GM23338 (cell line): ENCODE measurements at regions not wholly inside any gene's neighbourhood (a gene's known extent, or its start where the extent isn't known, plus 50 kb on each side); places are given as distances from the start of the nearest gene placed in this dataset.

Experiments
- ATAC-seq: fragments of 200-7000 bp; cut with Tn5 transposase; 3 replicates; pipeline ENCODE4 v1.9.1; 2020
- DNase-seq: peaks from one replicate; pipeline ENCODE4 v3.0.0-alpha.2; 2015; ENCODE audit warnings: low spot score
- H2AFZ ChIP-seq: fragments of 200-600 bp; sonication (generic); 2 replicates; pipeline ENCODE4 v1.8.0; 2016; ENCODE audit warnings: antibody characterized with exemption, mild to moderate bottlenecking, moderate library complexity
- H3F3A ChIP-seq: fragments of 200-600 bp; sonication (generic); replicated peaks from 2 replicates; pipeline ENCODE4 v1.8.0; 2017; ENCODE audit warnings: antibody characterized with exemption, mixed run types, low read depth
- H3K27ac ChIP-seq: fragments of 200-600 bp; sonication (generic); 2 replicates; pipeline ENCODE4 v1.6.1; 2016; ENCODE audit warnings: low read depth
- H3K27me3 ChIP-seq: fragments of 200-600 bp; sonication (generic); 2 replicates; pipeline ENCODE4 v1.8.0; 2016; ENCODE audit warnings: mild to moderate bottlenecking, mixed run types, moderate library complexity; ENCODE audit not compliant: insufficient read depth
- H3K36me3 ChIP-seq: fragments of 200-600 bp; sonication (generic); 2 replicates; pipeline ENCODE4 v1.8.0; 2016; ENCODE audit warnings: mild to moderate bottlenecking; ENCODE audit not compliant: insufficient read depth
- H3K4me1 ChIP-seq: fragments of 200-600 bp; sonication (generic); 2 replicates; pipeline ENCODE4 v1.8.0; 2016; ENCODE audit warnings: mild to moderate bottlenecking, moderate library complexity; ENCODE audit not compliant: insufficient read depth
- H3K4me2 ChIP-seq: fragments of 200-600 bp; sonication (generic); 2 replicates; pipeline ENCODE4 v1.7.1; 2017; ENCODE audit warnings: mixed run types
- H3K4me3 ChIP-seq: fragments of 200-600 bp; sonication (generic); 2 replicates; pipeline ENCODE4 v1.6.1; 2016; ENCODE audit warnings: mixed run types
- H3K79me2 ChIP-seq: fragments of 200-600 bp; sonication (generic); replicated peaks from 2 replicates; pipeline ENCODE4 v1.8.0; 2017; ENCODE audit warnings: mild to moderate bottlenecking; ENCODE audit not compliant: insufficient read depth
- H3K9me2 ChIP-seq: fragments of 200-600 bp; sonication (generic); 2 replicates; pipeline ENCODE4 v1.8.0; 2017; ENCODE audit not compliant: insufficient read depth
- H4K20me1 ChIP-seq: fragments of 200-600 bp; sonication (generic); replicated peaks from 2 replicates; pipeline ENCODE4 v1.8.0; 2017; ENCODE audit warnings: mild to moderate bottlenecking; ENCODE audit not compliant: insufficient read depth
- H3K27ac Mint-ChIP-seq: 2 replicates; pipeline ENCODE4 v1.8.0; 2020; ENCODE audit warnings: inconsistent platforms, mild to moderate bottlenecking, moderate library complexity, mixed read lengths
- H3K27me3 Mint-ChIP-seq: 3 replicates; pipeline ENCODE4 v1.8.0; 2022; ENCODE audit warnings: low read depth, mild to moderate bottlenecking, moderate library complexity, mixed read lengths, inconsistent platforms; ENCODE audit not compliant: insufficient read depth, poor library complexity
- H3K36me3 Mint-ChIP-seq: 3 replicates; pipeline ENCODE4 v1.8.0; 2021; ENCODE audit warnings: low read depth, mild to moderate bottlenecking, inconsistent platforms, moderate library complexity, mixed read lengths
- H3K4me1 Mint-ChIP-seq: 3 replicates; pipeline ENCODE4 v1.8.0; 2020; ENCODE audit warnings: mild to moderate bottlenecking, inconsistent platforms, mixed read lengths
- H3K4me3 Mint-ChIP-seq: 3 replicates; pipeline ENCODE4 v1.8.0; 2021; ENCODE audit warnings: moderate library complexity, mild to moderate bottlenecking, inconsistent platforms, mixed read lengths
- H3K9me3 Mint-ChIP-seq: 3 replicates; pipeline ENCODE4 v1.8.0; 2020; ENCODE audit warnings: moderate library complexity, mild to moderate bottlenecking, inconsistent platforms, mixed read lengths
- CREB1 ChIP-seq: fragments of 250-450 bp; sonication (Bioruptor Pico); IDR thresholded peaks from 2 replicates; pipeline ENCODE4 v1.5.0; 2020; ENCODE audit warnings: low read depth, mild to moderate bottlenecking, moderate library complexity
- ETS1 ChIP-seq: IDR thresholded peaks from 2 replicates; pipeline ENCODE4 v1.6.1; 2016; ENCODE audit warnings: antibody characterized with exemption
- EZH2 ChIP-seq: fragments of 200-600 bp; sonication (generic); IDR thresholded peaks from one replicate; pipeline ENCODE4 v1.8.0; 2017; ENCODE audit warnings: antibody characterized with exemption, mild to moderate bottlenecking, low read depth; ENCODE audit not compliant: unreplicated experiment
- ZNF462 ChIP-seq: fragments of 250-450 bp; sonication (Bioruptor Pico); IDR thresholded peaks from 2 replicates; pipeline ENCODE4 v1.5.0; 2020; ENCODE audit warnings: mild to moderate bottlenecking, moderate library complexity
- TF ChIP-seq, protein P1 (sequence below), 2 experiments: fragments of 200-600 bp in 1 of 2; sonication (generic) in 1 of 2; conservative IDR thresholded peaks; 2 replicates each; pipeline versions ENCODE4 v1.5.1 to v1.6.1; 2016 to 2017; ENCODE audit warnings: antibody characterized with exemption in 2 of 2, low read depth in 2 of 2, mild to moderate bottlenecking in 2 of 2, moderate library complexity in 1 of 2

DNA sequence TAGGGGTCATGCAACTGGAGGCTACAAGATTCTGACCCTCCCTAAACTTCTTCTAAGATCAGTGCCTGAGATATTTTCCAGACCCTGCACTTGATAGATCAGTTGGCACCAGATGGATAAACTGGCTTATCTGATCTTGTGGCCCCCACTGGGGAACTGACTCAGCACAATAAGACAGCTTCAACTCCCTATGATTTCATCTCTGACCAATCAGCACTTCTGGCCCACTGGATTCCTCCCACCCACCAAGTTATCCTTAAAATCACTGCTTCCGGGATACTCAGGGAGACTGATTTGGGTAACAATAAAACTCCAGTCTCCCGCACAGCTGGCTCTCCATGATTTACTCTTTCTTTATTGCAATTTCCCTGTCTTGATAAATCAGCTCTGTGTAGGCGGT, 2180.4 kb upstream of the WWC1 start:
- Mint-ChIP-seq H3K27ac (peak overlapping the region; percentile 4; the same call in 1 of the 2 replicates), H3K9me3 (no peaks in the 10 kb centered on the region), H3K27me3 (no peaks in the 10 kb centered on the region), H3K36me3 (no peaks in the 10 kb centered on the region; the same call in 1 of the 3 replicates), H3K4me1 (peaks cover 5% of the 10 kb centered on the region; the same call in 2 of the 3 replicates), H3K4me3 (no peak overlapping the region)
- Histone ChIP-seq H3K4me2 (no peak overlapping the region), H3K4me1 (no peaks in the 10 kb centered on the region), H3K27me3 (no peaks in the 10 kb centered on the region), H3F3A (no peaks in the 10 kb centered on the region), H3K36me3 (no peaks in the 10 kb centered on the region), H3K9me2 (peaks cover 21% of the 10 kb centered on the region), H2AFZ (no peak overlapping the region), H3K4me3 (no peak overlapping the region), H3K79me2 (no peaks in the 10 kb centered on the region), H3K27ac (no peak overlapping the region), H4K20me1 (no peaks in the 10 kb centered on the region)
- no peak for ATAC-seq
- TF ChIP-seq ZNF462, result no peak
- TF ChIP-seq CREB1 (CRISPR knock-in tag), result no peak
- TF ChIP-seq EZH2, result no peak
- TF ChIP-seq ETS1, result no peak
- TF ChIP-seq, protein P1, sequence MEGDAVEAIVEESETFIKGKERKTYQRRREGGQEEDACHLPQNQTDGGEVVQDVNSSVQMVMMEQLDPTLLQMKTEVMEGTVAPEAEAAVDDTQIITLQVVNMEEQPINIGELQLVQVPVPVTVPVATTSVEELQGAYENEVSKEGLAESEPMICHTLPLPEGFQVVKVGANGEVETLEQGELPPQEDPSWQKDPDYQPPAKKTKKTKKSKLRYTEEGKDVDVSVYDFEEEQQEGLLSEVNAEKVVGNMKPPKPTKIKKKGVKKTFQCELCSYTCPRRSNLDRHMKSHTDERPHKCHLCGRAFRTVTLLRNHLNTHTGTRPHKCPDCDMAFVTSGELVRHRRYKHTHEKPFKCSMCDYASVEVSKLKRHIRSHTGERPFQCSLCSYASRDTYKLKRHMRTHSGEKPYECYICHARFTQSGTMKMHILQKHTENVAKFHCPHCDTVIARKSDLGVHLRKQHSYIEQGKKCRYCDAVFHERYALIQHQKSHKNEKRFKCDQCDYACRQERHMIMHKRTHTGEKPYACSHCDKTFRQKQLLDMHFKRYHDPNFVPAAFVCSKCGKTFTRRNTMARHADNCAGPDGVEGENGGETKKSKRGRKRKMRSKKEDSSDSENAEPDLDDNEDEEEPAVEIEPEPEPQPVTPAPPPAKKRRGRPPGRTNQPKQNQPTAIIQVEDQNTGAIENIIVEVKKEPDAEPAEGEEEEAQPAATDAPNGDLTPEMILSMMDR (conservative IDR thresholded peaks at IDR 0.05; ENCODE audit: low read depth in 2 of 2), result no peak
- DNase-seq, result peak; percentile 28
